ENCODE measurements at regions not wholly inside any gene's neighbourhood (a gene's known extent, or its start where the extent isn't known, plus 50 kb on each side); places are given as distances from the start of the nearest gene placed in this dataset.

DNA sequence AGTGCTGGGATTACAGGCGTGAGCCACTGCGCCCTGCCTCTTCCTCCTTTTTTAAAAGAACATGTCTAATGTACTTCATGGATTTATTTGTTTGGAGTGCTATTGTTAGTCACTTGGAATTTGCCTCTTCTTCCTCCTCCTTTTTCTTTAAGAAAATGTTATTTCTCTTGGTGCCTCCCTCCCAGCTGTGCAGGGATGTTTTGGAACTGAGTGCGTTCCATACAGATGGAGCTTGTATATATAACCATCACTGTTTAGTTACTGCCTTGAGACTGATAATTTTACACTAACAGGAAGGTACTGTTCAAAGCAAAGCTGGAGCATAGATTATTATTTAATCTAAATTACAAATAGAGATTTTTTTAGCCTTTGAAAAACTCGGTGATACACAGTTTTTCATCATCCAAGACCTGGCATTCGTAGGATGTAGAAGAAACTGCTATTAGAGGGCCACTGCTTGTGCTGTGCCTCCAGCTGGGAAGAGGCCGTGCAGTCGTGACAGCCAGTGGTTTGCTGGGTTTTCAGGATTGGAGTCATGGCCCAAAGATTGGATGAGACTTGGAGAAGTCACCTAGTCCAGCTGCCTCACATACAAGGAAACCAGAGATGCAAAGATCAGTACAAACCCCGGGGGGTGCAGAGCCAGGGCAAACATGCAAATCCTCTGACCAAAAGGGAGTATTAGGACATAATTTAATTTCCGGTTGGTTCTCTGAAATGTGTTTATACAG lies 123.1 kb downstream of the PLEKHG1 start:
- TF ChIP-seq, protein P1, sequence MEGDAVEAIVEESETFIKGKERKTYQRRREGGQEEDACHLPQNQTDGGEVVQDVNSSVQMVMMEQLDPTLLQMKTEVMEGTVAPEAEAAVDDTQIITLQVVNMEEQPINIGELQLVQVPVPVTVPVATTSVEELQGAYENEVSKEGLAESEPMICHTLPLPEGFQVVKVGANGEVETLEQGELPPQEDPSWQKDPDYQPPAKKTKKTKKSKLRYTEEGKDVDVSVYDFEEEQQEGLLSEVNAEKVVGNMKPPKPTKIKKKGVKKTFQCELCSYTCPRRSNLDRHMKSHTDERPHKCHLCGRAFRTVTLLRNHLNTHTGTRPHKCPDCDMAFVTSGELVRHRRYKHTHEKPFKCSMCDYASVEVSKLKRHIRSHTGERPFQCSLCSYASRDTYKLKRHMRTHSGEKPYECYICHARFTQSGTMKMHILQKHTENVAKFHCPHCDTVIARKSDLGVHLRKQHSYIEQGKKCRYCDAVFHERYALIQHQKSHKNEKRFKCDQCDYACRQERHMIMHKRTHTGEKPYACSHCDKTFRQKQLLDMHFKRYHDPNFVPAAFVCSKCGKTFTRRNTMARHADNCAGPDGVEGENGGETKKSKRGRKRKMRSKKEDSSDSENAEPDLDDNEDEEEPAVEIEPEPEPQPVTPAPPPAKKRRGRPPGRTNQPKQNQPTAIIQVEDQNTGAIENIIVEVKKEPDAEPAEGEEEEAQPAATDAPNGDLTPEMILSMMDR (IDR thresholded peaks at IDR 0.05) = no peak
- no peak for TF ChIP-seq POLR2A (IDR thresholded peaks at IDR 0.05)
